Thyroid gland (tissue), 4 donors: ENCODE measurements at regions not wholly inside any gene's neighbourhood (a gene's known extent, or its start where the extent isn't known, plus 50 kb on each side); places are given as distances from the start of the nearest gene placed in this dataset.

ENCODE experiments used
- DNase-seq, 2 donors: peaks; one replicate each; pipeline ENCODE4 v3.0.0-alpha.2; 2019
- H3K27ac ChIP-seq, 3 donors: fragments of 200-600 bp; sonication (generic); 1 replicate in 2 of 3; 2 replicates in 1 of 3; pipeline ENCODE4 v1.5.1; 2016 to 2019; ENCODE audit warnings: mild to moderate bottlenecking in 1 of 3, moderate library complexity in 1 of 3
- H3K27me3 ChIP-seq: fragments of 200-600 bp; sonication (generic); one replicate; pipeline ENCODE4 v1.5.1; 2019
- H3K36me3 ChIP-seq, 2 donors: fragments of 200-600 bp; sonication (generic); one replicate each; pipeline ENCODE4 v1.5.1; 2016 to 2019
- H3K4me1 ChIP-seq, 2 donors: fragments of 200-600 bp; sonication (generic); one replicate each; pipeline ENCODE4 v1.5.1; 2017 to 2019
- H3K4me3 ChIP-seq, 3 donors: fragments of 200-600 bp; sonication (generic); replicated peaks in 1 of 3; 1 replicate in 2 of 3; 2 replicates in 1 of 3; pipeline ENCODE4 v1.5.1; 2016; ENCODE audit warnings: mild to moderate bottlenecking in 1 of 3
- H3K9me3 ChIP-seq: fragments of 200-600 bp; sonication (generic); one replicate; pipeline ENCODE4 v1.5.1; 2017
- POLR2A ChIP-seq, 2 donors: fragments of 450-650 bp; IDR thresholded peaks; one replicate each; pipeline ENCODE4 v1.6.1; 2017; ENCODE audit warnings: antibody characterized with exemption in 2 of 2, mild to moderate bottlenecking in 2 of 2, moderate library complexity in 1 of 2
- WGBS, 2 donors: methylation state at CpG; one replicate each; pipeline ENCODE4 v1.1.5; 2017; 5-methylcytosine and 5-hydroxymethylcytosine counted together
- intact Hi-C: fragments of 100-400 bp; cut with DNase I; formaldehyde crosslinking; loops from one replicate; pipeline ENCODE4 v1.15.1; 2023
- TF ChIP-seq, protein P1 (sequence below), 6 experiments: fragments of 200-600 bp in 3 of 6; fragments of 450-650 bp in 3 of 6; sonication (generic) in 3 of 6; IDR thresholded peaks; one replicate each; pipeline ENCODE4 v1.5.1; 2016 to 2019; ENCODE audit warnings: antibody characterized with exemption in 6 of 6, mild to moderate bottlenecking in 2 of 6, inconsistent platforms in 1 of 6, moderate library complexity in 1 of 6

DNA sequence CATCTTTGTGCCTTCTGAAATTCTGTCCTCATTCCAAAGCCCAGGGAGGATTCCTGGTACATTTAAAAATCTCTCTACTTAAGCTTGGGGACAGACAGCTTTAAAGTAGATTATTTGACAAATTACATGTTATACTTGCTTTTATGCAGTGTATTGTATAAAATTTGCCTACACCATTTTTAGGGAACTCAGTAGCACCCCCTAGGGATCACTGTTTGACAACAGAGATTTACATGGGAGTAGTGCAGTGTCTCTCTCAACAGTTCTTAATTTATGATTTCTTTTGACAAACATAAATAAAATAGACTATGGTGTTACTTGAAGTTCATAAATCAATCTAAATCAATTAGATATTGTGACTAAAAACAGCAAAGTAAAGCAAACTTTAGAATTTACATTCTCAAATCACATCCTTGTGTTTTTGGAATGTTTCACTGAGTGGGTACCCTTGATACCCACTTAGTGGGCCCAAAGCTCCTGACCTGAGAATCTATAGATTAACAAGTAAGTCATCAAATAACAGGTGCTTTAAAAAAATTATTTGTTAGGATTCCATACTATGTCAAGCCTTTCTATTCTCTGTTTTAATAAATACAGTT lies 428.8 kb downstream of the DYNC2H1 start:
- H3K4me3 ChIP-seq: no peak overlapping the region
- intact Hi-C loops: no loop called here
- no peaks in the 10 kb centered on the region for H3K9me3 ChIP-seq
- no peaks in the 10 kb centered on the region for H3K36me3 ChIP-seq
- no peaks in the 10 kb centered on the region for H3K4me1 ChIP-seq
- no peaks in the 10 kb centered on the region for H3K27me3 ChIP-seq
- H3K27ac ChIP-seq: no peak overlapping the region
- no peak for TF ChIP-seq POLR2A (IDR thresholded peaks at IDR 0.05)
- TF ChIP-seq, protein P1, sequence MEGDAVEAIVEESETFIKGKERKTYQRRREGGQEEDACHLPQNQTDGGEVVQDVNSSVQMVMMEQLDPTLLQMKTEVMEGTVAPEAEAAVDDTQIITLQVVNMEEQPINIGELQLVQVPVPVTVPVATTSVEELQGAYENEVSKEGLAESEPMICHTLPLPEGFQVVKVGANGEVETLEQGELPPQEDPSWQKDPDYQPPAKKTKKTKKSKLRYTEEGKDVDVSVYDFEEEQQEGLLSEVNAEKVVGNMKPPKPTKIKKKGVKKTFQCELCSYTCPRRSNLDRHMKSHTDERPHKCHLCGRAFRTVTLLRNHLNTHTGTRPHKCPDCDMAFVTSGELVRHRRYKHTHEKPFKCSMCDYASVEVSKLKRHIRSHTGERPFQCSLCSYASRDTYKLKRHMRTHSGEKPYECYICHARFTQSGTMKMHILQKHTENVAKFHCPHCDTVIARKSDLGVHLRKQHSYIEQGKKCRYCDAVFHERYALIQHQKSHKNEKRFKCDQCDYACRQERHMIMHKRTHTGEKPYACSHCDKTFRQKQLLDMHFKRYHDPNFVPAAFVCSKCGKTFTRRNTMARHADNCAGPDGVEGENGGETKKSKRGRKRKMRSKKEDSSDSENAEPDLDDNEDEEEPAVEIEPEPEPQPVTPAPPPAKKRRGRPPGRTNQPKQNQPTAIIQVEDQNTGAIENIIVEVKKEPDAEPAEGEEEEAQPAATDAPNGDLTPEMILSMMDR (IDR thresholded peaks at IDR 0.05): peak in 1 of 6 experiments; percentile 14
- DNase-seq: no peak

DNA sequence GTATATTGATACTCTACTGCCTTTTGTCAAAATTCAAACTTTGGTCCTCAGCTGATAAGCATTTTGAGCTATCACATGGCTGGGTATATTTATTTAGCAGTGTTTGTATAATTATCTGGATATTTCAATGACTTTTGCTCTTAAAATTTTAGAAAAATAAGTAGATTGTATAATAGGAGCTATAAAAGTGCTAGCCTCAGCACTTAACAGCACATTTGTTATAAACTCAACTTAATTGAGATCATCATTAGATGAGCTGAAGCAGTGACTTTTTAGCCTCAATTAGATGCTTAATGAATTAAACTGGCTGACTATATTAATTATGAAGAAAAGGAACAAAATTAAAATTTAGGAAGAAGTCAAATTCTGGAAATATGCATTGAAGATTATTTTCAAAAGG lies 429.9 kb downstream of the DYNC2H1 start:
- DNase-seq: no peak
- H3K9me3 ChIP-seq: no peaks in the 10 kb centered on the region
- H3K27me3 ChIP-seq: no peaks in the 10 kb centered on the region
- intact Hi-C loops: no loop called here
- TF ChIP-seq POLR2A (IDR thresholded peaks at IDR 0.05): no peak
- TF ChIP-seq, protein P1 (IDR thresholded peaks at IDR 0.05): no peak
- H3K4me3 ChIP-seq: no peak overlapping the region
- no peaks in the 10 kb centered on the region for H3K4me1 ChIP-seq
- H3K27ac ChIP-seq: no peak overlapping the region
- H3K36me3 ChIP-seq: no peaks in the 10 kb centered on the region

GRCh38 chr11:103541186-103541795 lies 432.1 kb downstream of the DYNC2H1 start:
- intact Hi-C loops: no loop called here
- Histone ChIP-seq H3K27me3 (no peaks in the 10 kb centered on the region), H3K4me3 (no peak overlapping the region), H3K27ac (no peak overlapping the region), H3K36me3 (no peaks in the 10 kb centered on the region), H3K4me1 (no peaks in the 10 kb centered on the region), H3K9me3 (no peaks in the 10 kb centered on the region)
- WGBS, 2 donors: 80 to 91% methylated on average over 4 of the region's 4 CpGs
- no peak for DNase-seq
- TF ChIP-seq, protein P1 (IDR thresholded peaks at IDR 0.05): no peak
- TF ChIP-seq POLR2A (IDR thresholded peaks at IDR 0.05): no peak

DNA sequence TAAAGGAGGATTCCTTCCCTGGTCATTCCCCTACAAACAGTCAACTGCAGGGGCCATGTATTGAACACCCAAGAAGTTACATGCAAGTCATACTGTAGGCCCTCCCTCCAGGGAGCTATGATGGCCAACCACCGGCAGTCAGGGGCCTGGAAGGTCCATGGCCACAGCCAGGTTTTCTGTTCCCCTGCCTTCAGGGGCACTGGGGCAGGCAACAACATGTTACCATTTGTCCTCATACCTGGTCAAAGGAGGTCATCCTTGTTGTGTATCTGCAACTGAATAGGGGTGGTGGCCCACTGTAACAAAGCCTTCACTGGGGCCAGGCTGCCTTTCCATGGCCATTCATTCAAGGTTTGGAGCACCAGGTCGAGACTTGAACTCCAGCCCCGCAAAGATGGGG lies 433.6 kb downstream of the DYNC2H1 start:
- Histone ChIP-seq H3K36me3 (no peaks in the 10 kb centered on the region), H3K27ac (no peak overlapping the region), H3K4me3 (no peak overlapping the region), H3K4me1 (no peaks in the 10 kb centered on the region), H3K27me3 (no peaks in the 10 kb centered on the region), H3K9me3 (no peaks in the 10 kb centered on the region)
- no peak for DNase-seq
- intact Hi-C loops: no loop called here
- WGBS, 2 donors: 73 to 91% methylated on average over 2 to 3 of the region's 3 CpGs
- no peak for TF ChIP-seq POLR2A (IDR thresholded peaks at IDR 0.05)
- TF ChIP-seq, protein P1 (IDR thresholded peaks at IDR 0.05): no peak

- no peak for DNase-seq
- H3K9me3 ChIP-seq: no peaks in the 10 kb centered on the region
- H3K27me3 ChIP-seq: no peaks in the 10 kb centered on the region
- intact Hi-C loops: no loop called here
- TF ChIP-seq, protein P1 (IDR thresholded peaks at IDR 0.05): no peak
- no peak for TF ChIP-seq POLR2A (IDR thresholded peaks at IDR 0.05)
- no peak overlapping the region for H3K4me3 ChIP-seq
- no peak overlapping the region for H3K27ac ChIP-seq
- 83 to 90% methylated on average over 5 of the region's 5 CpGs for WGBS, 2 donors
- no peaks in the 10 kb centered on the region for H3K36me3 ChIP-seq
- no peaks in the 10 kb centered on the region for H3K4me1 ChIP-seq
Observed at GRCh38 chr11:103543456-103543855, 434.2 kb downstream of the DYNC2H1 start.
